WI38 (cell line): ENCODE measurements at regions not wholly inside any gene's neighbourhood (a gene's known extent, or its start where the extent isn't known, plus 50 kb on each side); places are given as distances from the start of the nearest gene placed in this dataset.

Experiments
- H3K4me3 ChIP-seq: 2 replicates; pipeline ENCODE4 v1.5.1; 2011; ENCODE audit warnings: low read depth, mild to moderate bottlenecking, control low read depth, low read length
- TF ChIP-seq, protein P1 (sequence below): IDR thresholded peaks from 2 replicates; pipeline ENCODE4 v1.5.1; 2012; ENCODE audit warnings: low read depth, mild to moderate bottlenecking, control low read depth, low read length

DNA sequence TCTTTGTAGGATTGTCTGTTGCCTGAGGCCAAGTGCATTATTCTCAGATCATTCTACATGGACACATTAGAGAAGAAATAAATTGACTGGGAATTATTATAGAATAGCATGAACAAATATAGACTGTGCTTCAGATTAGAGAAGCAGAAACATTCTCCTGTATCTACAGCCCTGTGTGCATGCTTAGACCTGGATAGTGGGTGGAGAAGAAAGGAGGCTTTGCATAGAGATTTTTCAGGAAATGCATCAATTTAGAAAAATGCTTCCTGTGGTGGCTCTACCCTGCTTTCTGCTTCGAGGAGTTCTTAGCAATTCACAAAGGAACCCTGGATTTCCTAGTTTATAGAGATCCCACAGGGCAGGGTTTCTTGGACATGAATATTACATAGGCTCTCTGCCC lies 66.7 kb downstream of the IRX1 start:
- H3K4me3 ChIP-seq = no peak overlapping the region
- TF ChIP-seq, protein P1, sequence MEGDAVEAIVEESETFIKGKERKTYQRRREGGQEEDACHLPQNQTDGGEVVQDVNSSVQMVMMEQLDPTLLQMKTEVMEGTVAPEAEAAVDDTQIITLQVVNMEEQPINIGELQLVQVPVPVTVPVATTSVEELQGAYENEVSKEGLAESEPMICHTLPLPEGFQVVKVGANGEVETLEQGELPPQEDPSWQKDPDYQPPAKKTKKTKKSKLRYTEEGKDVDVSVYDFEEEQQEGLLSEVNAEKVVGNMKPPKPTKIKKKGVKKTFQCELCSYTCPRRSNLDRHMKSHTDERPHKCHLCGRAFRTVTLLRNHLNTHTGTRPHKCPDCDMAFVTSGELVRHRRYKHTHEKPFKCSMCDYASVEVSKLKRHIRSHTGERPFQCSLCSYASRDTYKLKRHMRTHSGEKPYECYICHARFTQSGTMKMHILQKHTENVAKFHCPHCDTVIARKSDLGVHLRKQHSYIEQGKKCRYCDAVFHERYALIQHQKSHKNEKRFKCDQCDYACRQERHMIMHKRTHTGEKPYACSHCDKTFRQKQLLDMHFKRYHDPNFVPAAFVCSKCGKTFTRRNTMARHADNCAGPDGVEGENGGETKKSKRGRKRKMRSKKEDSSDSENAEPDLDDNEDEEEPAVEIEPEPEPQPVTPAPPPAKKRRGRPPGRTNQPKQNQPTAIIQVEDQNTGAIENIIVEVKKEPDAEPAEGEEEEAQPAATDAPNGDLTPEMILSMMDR = no peak

DNA sequence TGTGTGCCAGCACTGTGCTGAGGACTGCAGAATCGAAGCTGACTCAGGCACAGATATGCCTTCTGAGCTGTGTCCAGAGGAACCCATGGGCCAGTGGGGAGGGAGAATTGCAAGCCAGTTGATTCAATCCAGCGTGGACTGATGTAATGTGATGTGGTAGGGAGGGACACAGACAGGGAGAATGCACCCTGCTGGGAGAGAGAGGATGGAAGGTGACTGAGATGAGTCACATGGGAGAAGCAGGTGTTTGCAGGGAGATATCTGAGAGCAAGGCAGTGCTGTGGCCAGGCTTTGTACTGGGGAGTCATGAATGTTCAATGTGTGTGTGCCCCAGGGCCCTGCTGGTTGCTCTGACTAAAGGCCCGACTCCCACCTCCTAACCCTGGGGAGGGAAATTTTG lies 75.7 kb downstream of the IRX1 start:
- TF ChIP-seq, protein P1 = no peak
- no peak overlapping the region for H3K4me3 ChIP-seq

DNA sequence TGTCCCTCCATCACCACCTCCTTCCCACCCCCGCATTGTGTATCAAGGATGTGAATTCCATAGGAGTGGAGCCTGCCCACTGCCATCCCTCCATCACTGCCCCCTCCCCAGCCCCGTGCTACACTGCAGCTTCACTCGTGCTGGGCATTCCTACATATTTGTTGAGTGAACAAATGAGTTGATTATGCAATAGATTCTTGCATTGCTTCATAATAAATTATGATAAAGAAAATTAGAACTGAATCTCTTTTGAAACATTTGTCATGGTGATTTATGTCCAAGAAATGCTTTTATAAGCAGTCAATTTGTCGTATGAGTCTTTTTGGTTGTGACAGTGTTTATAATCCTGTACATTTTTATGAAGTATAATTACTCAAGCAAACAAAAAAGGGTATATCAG lies 83.2 kb downstream of the IRX1 start:
- TF ChIP-seq, protein P1 = no peak
- H3K4me3 ChIP-seq = no peak overlapping the region

DNA sequence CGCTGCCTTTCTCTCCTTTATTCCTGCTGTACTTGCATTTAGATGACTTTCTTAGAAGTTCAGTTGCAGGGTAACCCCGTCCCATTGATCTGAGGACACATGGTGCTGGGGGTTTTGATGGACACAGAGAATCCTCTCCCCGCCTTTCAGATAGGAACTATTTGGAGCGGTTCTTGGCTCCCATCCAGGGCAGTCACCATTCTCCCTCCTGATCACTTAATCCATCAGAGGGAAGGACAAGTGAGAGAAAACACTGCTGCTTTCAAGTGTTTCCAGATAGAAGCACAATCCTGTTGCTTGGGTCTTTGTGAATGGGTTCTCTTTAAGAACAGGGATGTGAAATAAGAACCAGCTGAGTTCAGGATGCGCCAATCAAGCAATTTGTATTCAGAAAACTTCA lies 85.2 kb downstream of the IRX1 start:
- no peak overlapping the region for H3K4me3 ChIP-seq
- TF ChIP-seq, protein P1 = no peak

DNA sequence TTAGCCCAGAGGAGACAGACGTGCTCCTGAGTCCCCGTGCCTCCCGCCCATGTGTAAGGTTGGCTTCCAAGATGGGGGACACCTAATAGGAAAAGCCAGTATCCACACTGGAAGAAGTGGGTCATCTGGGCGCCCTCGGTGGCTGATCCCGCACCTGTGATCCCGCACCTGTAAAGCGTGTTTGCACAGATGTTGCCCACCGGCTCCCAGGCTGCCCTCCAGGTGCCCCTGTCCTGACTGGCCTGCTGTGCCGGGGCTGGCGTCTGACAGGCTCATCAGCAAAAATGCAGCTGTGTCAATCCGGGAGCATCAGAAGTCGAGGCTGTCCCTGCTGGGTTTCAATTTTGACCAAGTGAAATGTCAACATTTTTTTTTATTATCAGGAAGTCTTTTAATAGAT lies 88.5 kb downstream of the IRX1 start:
- H3K4me3 ChIP-seq = no peak overlapping the region
- TF ChIP-seq, protein P1 = no peak

DNA sequence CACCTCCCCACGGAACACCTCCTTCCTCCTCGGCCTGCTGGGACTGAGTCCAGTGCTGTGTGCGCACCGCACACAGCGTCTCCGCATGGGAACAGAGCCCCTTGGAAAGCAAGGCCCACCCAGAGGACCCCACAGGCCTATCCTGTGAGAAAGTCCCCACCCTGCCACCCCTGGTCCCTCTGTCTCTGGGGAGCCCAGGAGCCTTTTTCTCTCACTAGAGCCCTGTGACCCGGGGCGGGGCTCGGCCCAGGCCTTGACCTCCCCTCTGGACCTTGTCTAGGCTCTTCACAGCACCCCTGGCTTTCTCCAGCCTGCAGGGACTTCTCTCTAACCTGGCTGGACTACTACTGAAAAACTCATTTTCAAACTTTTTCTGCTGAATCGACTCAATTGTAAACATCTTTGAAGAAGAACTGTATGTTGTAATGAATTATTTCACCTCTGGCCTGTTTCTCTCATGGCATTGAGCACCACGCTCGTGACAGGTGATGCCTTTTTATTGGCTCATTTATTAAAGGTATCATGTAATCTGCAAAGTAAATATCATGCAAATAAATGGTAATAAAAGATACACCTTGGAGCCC lies 89.2 kb downstream of the IRX1 start:
- TF ChIP-seq, protein P1 = no peak
- no peak overlapping the region for H3K4me3 ChIP-seq

DNA sequence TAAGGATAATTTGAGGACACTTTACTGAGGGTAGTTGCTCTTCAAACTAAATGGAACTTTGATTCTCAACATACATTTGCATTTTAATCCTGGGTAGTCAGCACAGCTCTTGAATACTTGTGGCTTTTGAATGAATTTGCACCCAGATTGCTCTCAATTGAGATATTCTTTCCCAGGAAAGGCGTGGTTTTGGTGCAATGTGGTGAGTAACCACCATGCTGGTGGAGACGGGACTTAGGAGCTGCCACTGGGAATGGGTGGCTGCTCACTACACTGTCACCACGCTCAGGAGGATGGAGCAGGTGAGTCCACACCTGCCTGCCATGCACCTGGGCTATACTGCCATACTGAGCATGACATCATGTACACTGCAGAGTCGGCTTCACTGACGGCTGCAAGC lies 99.2 kb downstream of the IRX1 start:
- TF ChIP-seq, protein P1 = no peak
- no peak overlapping the region for H3K4me3 ChIP-seq
